HEK293 (cell line): ENCODE measurements at regions not wholly inside any gene's neighbourhood (a gene's known extent, or its start where the extent isn't known, plus 50 kb on each side); places are given as distances from the start of the nearest gene placed in this dataset.

Experiments used
- CTCF ChIA-PET: fragments of 350-600 bp; formaldehyde crosslinking; extraction: SDS; loops from one replicate; lab custom pipeline; 2021; ENCODE audit warnings: antibody characterized with exemption; lab: Yijun Ruan, JAX
- POLR2A ChIA-PET: fragments of 300-600 bp; formaldehyde crosslinking; extraction: SDS; loops from one replicate; lab custom pipeline; 2020; ENCODE audit warnings: antibody characterized with exemption, inconsistent platforms; lab: Yijun Ruan, JAX
- H3K27ac ChIP-seq: fragments of 200-500 bp; sonication (Bioruptor generic); 2 replicates; pipeline ENCODE4 v1.5.1; 2014; ENCODE audit warnings: low read depth, low read length, control low read depth, inconsistent platforms; ENCODE audit errors: extremely low read depth
- H3K36me3 ChIP-seq, 2 experiments: fragments of 200-500 bp in 1 of 2; sonication (Bioruptor generic) in 1 of 2; 1 replicate in 1 of 2; 2 replicates in 1 of 2; pipeline ENCODE4 v1.5.1; 2014 to 2017; ENCODE audit warnings: inconsistent platforms in 2 of 2, low read length in 2 of 2; ENCODE audit not compliant: control insufficient read depth in 2 of 2, insufficient read depth in 1 of 2
- H3K4me1 ChIP-seq: fragments of 200-500 bp; sonication (Bioruptor generic); 2 replicates; pipeline ENCODE4 v1.5.1; 2014; ENCODE audit warnings: mild to moderate bottlenecking, low read length, inconsistent platforms; ENCODE audit not compliant: control insufficient read depth, insufficient read depth
- H3K4me3 ChIP-seq: 2 replicates; pipeline ENCODE4 v1.5.1; 2011; ENCODE audit warnings: low read depth, mild to moderate bottlenecking, control low read depth, low read length, moderate library complexity
- H3K9me3 ChIP-seq: fragments of 200-500 bp; sonication (Bioruptor generic); 2 replicates; pipeline ENCODE4 v1.5.1; 2014; ENCODE audit warnings: low read depth, low read length, inconsistent platforms; ENCODE audit not compliant: control insufficient read depth, insufficient read depth
- MEIS1 ChIP-seq: sonication (generic); formaldehyde crosslinking; IDR thresholded peaks from 2 replicates; pipeline ENCODE4 v1.8.1; 2022; ENCODE audit warnings: missing genetic modification reagents, mild to moderate bottlenecking, borderline replicate concordance
- SCRT2 ChIP-seq: fragments of 450-650 bp; formaldehyde crosslinking; IDR thresholded peaks from 2 replicates; pipeline ENCODE4 v1.5.1; 2016; ENCODE audit warnings: missing biosample characterization, missing genetic modification characterization
- TCF7L2 ChIP-seq: IDR thresholded peaks from 2 replicates; pipeline ENCODE4 v1.6.1; 2011; ENCODE audit warnings: low read depth, mild to moderate bottlenecking, inconsistent platforms, low read length, moderate library complexity, borderline replicate concordance
- ZFHX2 ChIP-seq: fragments of 450-650 bp; formaldehyde crosslinking; conservative IDR thresholded peaks from 2 replicates; pipeline ENCODE4 v1.5.1; 2016; ENCODE audit warnings: missing biosample characterization, missing genetic modification characterization
- ZNF121 ChIP-seq: fragments of 450-650 bp; formaldehyde crosslinking; IDR thresholded peaks from 2 replicates; pipeline ENCODE4 v1.5.1; 2016; ENCODE audit warnings: missing biosample characterization, missing genetic modification characterization
- ZNF146 ChIP-seq: fragments of 450-650 bp; formaldehyde crosslinking; IDR thresholded peaks from 2 replicates; pipeline ENCODE4 v1.5.1; 2016; ENCODE audit warnings: missing biosample characterization, missing genetic modification characterization
- ZNF202 ChIP-seq: fragments of 450-650 bp; formaldehyde crosslinking; IDR thresholded peaks from 2 replicates; pipeline ENCODE4 v1.5.1; 2016; ENCODE audit warnings: missing biosample characterization, missing genetic modification characterization, borderline replicate concordance
- ZNF214 ChIP-seq: fragments of 450-650 bp; formaldehyde crosslinking; IDR thresholded peaks from 2 replicates; pipeline ENCODE4 v1.5.1; 2017; ENCODE audit warnings: missing biosample characterization, mild to moderate bottlenecking, missing genetic modification characterization, borderline replicate concordance
- ZNF23 ChIP-seq: fragments of 450-650 bp; formaldehyde crosslinking; IDR thresholded peaks from 2 replicates; pipeline ENCODE4 v1.5.1; 2016; ENCODE audit warnings: missing biosample characterization, missing genetic modification characterization, borderline replicate concordance
- ZNF324 ChIP-seq: fragments of 450-650 bp; formaldehyde crosslinking; IDR thresholded peaks from 2 replicates; pipeline ENCODE4 v1.5.1; 2016; ENCODE audit warnings: missing biosample characterization, missing genetic modification characterization
- ZNF48 ChIP-seq: fragments of 450-650 bp; formaldehyde crosslinking; IDR thresholded peaks from 2 replicates; pipeline ENCODE4 v1.5.1; 2016; ENCODE audit warnings: missing biosample characterization, missing genetic modification characterization
- ZNF555 ChIP-seq: fragments of 450-650 bp; formaldehyde crosslinking; conservative IDR thresholded peaks from 2 replicates; pipeline ENCODE4 v1.5.1; 2017; ENCODE audit warnings: missing biosample characterization, mild to moderate bottlenecking, missing genetic modification characterization, inconsistent platforms
- ZNF837 ChIP-seq: fragments of 450-650 bp; formaldehyde crosslinking; IDR thresholded peaks from 2 replicates; pipeline ENCODE4 v1.5.1; 2016; ENCODE audit warnings: missing biosample characterization, missing genetic modification characterization
- ZSCAN30 ChIP-seq: fragments of 450-650 bp; IDR thresholded peaks from 2 replicates; pipeline ENCODE4 v1.5.1; 2018; ENCODE audit warnings: missing biosample characterization, mild to moderate bottlenecking, missing genetic modification characterization, moderate library complexity
- ZXDB ChIP-seq: fragments of 450-650 bp; formaldehyde crosslinking; IDR thresholded peaks from 2 replicates; pipeline ENCODE4 v1.5.1; 2016; ENCODE audit warnings: missing biosample characterization, missing genetic modification characterization
- TF ChIP-seq, protein P1 (sequence below): fragments of 450-650 bp; formaldehyde crosslinking; IDR thresholded peaks from 2 replicates; pipeline ENCODE4 v1.5.1; 2016; ENCODE audit warnings: missing biosample characterization, missing genetic modification characterization
- TF ChIP-seq, protein P2 (sequence below): fragments of 450-650 bp; formaldehyde crosslinking; IDR thresholded peaks from 2 replicates; pipeline ENCODE4; 2016; ENCODE audit warnings: missing biosample characterization, missing genetic modification characterization
- TF ChIP-seq, protein P3 (sequence below): fragments of 450-650 bp; formaldehyde crosslinking; IDR thresholded peaks from 2 replicates; pipeline ENCODE4 v1.5.1; 2016; ENCODE audit warnings: missing biosample characterization, missing genetic modification characterization
- TF ChIP-seq, protein P4 (sequence below): fragments of 450-650 bp; formaldehyde crosslinking; IDR thresholded peaks from 2 replicates; pipeline ENCODE4 v1.5.1; 2016; ENCODE audit warnings: missing biosample characterization, missing genetic modification characterization
- TF ChIP-seq, protein P5 (sequence below): fragments of 450-650 bp; formaldehyde crosslinking; IDR thresholded peaks from 2 replicates; pipeline ENCODE4 v1.5.1; 2017; ENCODE audit warnings: missing biosample characterization, missing genetic modification characterization
- TF ChIP-seq, protein P6 (sequence below): fragments of 450-650 bp; formaldehyde crosslinking; IDR thresholded peaks from 2 replicates; pipeline ENCODE4 v1.5.1; 2017; ENCODE audit warnings: missing biosample characterization, missing genetic modification characterization
- TF ChIP-seq, protein P7 (sequence below): fragments of 450-650 bp; formaldehyde crosslinking; IDR thresholded peaks from 2 replicates; pipeline ENCODE4 v1.5.1; 2016; ENCODE audit warnings: missing biosample characterization, missing genetic modification characterization

DNA sequence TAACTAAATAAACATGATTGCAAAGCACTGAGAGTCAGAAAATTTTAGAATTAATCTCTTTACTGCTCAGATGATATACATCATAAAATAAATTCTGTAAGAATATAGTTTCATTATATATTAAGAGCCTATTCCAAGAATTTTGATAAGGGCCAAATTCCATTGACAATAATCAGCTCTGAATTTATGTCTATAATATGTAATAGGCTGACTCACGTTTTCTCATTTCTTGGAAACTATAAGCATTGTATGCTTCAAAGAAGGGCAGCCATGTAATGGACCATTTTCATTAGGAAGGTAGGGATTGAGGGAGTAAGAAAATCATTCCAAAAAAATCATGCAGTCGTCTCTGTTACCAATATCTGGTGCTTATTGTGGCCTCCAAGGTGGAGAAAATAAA, 315.9 kb downstream of the ZIC4 start:
- no peak overlapping the region for H3K4me3 ChIP-seq
- H3K9me3 ChIP-seq: no peaks in the 10 kb centered on the region
- H3K27ac ChIP-seq: no peak overlapping the region
- CTCF ChIA-PET: no interaction called here
- no peaks in the 10 kb centered on the region for H3K4me1 ChIP-seq
- TF ChIP-seq ZNF202: no peak
- TF ChIP-seq, protein P1, sequence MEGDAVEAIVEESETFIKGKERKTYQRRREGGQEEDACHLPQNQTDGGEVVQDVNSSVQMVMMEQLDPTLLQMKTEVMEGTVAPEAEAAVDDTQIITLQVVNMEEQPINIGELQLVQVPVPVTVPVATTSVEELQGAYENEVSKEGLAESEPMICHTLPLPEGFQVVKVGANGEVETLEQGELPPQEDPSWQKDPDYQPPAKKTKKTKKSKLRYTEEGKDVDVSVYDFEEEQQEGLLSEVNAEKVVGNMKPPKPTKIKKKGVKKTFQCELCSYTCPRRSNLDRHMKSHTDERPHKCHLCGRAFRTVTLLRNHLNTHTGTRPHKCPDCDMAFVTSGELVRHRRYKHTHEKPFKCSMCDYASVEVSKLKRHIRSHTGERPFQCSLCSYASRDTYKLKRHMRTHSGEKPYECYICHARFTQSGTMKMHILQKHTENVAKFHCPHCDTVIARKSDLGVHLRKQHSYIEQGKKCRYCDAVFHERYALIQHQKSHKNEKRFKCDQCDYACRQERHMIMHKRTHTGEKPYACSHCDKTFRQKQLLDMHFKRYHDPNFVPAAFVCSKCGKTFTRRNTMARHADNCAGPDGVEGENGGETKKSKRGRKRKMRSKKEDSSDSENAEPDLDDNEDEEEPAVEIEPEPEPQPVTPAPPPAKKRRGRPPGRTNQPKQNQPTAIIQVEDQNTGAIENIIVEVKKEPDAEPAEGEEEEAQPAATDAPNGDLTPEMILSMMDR (tag by site-specific recombination): no peak
- no peak for TF ChIP-seq ZNF146
- TF ChIP-seq ZNF48 (tag by site-specific recombination): no peak
- no peak for TF ChIP-seq ZFHX2 (tag by site-specific recombination)
- POLR2A ChIA-PET: no interaction called here
- H3K36me3 ChIP-seq: no peaks in the 10 kb centered on the region

DNA sequence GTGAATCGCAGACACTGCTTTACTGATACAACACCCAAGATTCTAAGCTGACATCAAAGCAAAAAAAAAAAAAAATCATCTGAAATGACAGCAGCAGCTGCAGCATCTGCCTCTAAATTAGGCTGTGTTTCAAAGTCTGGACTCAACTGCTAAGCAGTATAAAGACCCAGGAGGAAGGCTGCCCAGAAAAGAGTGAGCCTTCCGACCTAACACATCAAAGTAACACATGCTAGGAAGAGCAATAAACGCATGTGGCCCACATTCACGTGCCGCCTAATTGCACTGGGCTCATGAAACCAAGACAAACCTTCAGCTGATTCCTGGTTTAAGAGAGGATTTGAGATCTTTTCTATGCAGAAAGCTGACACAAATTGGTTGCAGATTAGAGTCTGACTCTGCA, 317.1 kb downstream of the ZIC4 start:
- ChIA-PET CTCF (no interaction called here), POLR2A (no interaction called here)
- Histone ChIP-seq H3K36me3 (no peaks in the 10 kb centered on the region), H3K4me3 (no peak overlapping the region), H3K4me1 (no peaks in the 10 kb centered on the region), H3K9me3 (no peaks in the 10 kb centered on the region), H3K27ac (no peak overlapping the region)
- TF ChIP-seq SCRT2 (tag by site-specific recombination) (no peak), MEIS1 (CRISPR knock-in tag) (no peak), ZNF121 (tag by site-specific recombination) (no peak), ZNF214 (tag by site-specific recombination) (no peak), ZNF23 (no peak), ZNF837 (no peak), ZSCAN30 (tag by site-specific recombination) (no peak), ZXDB (no peak), ZNF555 (tag by site-specific recombination) (no peak), TCF7L2 (no peak), ZFHX2 (tag by site-specific recombination) (no peak), ZNF324 (tag by site-specific recombination) (no peak)
- TF ChIP-seq, protein P2, sequence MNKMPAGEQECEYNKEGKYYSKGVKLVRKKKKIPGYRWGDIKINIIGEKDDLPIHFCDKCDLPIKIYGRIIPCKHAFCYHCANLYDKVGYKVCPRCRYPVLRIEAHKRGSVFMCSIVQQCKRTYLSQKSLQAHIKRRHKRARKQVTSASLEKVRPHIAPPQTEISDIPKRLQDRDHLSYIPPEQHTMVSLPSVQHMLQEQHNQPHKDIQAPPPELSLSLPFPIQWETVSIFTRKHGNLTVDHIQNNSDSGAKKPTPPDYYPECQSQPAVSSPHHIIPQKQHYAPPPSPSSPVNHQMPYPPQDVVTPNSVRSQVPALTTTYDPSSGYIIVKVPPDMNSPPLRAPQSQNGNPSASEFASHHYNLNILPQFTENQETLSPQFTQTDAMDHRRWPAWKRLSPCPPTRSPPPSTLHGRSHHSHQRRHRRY (tag by site-specific recombination): no peak
- TF ChIP-seq, protein P3, sequence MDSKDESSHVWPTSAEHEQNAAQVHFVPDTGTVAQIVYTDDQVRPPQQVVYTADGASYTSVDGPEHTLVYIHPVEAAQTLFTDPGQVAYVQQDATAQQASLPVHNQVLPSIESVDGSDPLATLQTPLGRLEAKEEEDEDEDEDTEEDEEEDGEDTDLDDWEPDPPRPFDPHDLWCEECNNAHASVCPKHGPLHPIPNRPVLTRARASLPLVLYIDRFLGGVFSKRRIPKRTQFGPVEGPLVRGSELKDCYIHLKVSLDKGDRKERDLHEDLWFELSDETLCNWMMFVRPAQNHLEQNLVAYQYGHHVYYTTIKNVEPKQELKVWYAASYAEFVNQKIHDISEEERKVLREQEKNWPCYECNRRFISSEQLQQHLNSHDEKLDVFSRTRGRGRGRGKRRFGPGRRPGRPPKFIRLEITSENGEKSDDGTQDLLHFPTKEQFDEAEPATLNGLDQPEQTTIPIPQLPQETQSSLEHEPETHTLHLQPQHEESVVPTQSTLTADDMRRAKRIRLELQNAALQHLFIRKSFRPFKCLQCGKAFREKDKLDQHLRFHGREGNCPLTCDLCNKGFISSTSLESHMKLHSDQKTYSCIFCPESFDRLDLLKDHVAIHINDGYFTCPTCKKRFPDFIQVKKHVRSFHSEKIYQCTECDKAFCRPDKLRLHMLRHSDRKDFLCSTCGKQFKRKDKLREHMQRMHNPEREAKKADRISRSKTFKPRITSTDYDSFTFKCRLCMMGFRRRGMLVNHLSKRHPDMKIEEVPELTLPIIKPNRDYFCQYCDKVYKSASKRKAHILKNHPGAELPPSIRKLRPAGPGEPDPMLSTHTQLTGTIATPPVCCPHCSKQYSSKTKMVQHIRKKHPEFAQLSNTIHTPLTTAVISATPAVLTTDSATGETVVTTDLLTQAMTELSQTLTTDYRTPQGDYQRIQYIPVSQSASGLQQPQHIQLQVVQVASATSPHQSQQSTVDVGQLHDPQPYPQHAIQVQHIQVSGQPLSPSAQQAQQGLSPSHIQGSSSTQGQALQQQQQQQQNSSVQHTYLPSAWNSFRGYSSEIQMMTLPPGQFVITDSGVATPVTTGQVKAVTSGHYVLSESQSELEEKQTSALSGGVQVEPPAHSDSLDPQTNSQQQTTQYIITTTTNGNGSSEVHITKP (tag by site-specific recombination): no peak
- TF ChIP-seq, protein P4, sequence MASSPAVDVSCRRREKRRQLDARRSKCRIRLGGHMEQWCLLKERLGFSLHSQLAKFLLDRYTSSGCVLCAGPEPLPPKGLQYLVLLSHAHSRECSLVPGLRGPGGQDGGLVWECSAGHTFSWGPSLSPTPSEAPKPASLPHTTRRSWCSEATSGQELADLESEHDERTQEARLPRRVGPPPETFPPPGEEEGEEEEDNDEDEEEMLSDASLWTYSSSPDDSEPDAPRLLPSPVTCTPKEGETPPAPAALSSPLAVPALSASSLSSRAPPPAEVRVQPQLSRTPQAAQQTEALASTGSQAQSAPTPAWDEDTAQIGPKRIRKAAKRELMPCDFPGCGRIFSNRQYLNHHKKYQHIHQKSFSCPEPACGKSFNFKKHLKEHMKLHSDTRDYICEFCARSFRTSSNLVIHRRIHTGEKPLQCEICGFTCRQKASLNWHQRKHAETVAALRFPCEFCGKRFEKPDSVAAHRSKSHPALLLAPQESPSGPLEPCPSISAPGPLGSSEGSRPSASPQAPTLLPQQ (tag by site-specific recombination): no peak
- TF ChIP-seq, protein P5, sequence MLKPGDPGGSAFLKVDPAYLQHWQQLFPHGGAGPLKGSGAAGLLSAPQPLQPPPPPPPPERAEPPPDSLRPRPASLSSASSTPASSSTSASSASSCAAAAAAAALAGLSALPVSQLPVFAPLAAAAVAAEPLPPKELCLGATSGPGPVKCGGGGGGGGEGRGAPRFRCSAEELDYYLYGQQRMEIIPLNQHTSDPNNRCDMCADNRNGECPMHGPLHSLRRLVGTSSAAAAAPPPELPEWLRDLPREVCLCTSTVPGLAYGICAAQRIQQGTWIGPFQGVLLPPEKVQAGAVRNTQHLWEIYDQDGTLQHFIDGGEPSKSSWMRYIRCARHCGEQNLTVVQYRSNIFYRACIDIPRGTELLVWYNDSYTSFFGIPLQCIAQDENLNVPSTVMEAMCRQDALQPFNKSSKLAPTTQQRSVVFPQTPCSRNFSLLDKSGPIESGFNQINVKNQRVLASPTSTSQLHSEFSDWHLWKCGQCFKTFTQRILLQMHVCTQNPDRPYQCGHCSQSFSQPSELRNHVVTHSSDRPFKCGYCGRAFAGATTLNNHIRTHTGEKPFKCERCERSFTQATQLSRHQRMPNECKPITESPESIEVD (tag by site-specific recombination): no peak
- TF ChIP-seq, protein P6, sequence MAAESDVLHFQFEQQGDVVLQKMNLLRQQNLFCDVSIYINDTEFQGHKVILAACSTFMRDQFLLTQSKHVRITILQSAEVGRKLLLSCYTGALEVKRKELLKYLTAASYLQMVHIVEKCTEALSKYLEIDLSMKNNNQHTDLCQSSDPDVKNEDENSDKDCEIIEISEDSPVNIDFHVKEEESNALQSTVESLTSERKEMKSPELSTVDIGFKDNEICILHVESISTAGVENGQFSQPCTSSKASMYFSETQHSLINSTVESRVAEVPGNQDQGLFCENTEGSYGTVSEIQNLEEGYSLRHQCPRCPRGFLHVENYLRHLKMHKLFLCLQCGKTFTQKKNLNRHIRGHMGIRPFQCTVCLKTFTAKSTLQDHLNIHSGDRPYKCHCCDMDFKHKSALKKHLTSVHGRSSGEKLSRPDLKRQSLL (tag by site-specific recombination): no peak
- TF ChIP-seq, protein P7, sequence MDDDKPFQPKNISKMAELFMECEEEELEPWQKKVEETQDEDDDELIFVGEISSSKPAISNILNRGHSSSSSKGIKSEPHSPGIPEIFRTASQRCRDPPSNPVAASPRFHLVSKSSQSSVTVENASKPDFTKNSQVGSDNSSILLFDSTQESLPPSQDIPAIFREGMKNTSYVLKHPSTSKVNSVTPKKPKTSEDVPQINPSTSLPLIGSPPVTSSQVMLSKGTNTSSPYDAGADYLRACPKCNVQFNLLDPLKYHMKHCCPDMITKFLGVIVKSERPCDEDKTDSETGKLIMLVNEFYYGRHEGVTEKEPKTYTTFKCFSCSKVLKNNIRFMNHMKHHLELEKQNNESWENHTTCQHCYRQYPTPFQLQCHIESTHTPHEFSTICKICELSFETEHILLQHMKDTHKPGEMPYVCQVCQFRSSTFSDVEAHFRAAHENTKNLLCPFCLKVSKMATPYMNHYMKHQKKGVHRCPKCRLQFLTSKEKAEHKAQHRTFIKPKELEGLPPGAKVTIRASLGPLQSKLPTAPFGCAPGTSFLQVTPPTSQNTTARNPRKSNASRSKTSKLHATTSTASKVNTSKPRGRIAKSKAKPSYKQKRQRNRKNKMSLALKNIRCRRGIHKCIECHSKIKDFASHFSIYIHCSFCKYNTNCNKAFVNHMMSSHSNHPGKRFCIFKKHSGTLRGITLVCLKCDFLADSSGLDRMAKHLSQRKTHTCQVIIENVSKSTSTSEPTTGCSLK: no peak
